GM12878 (cell line): ENCODE measurements at regions not wholly inside any gene's neighbourhood (a gene's known extent, or its start where the extent isn't known, plus 50 kb on each side); places are given as distances from the start of the nearest gene placed in this dataset.

Experiments used
- IKZF1 ChIP-seq: fragments of 450-650 bp; conservative IDR thresholded peaks from 2 replicates; pipeline ENCODE4 v1.6.1; 2017; ENCODE audit warnings: antibody characterized with exemption, mild to moderate bottlenecking
- TF ChIP-seq, protein P1 (sequence below), 3 experiments: IDR thresholded peaks in 2 of 3; conservative IDR thresholded peaks in 1 of 3; 2 replicates each; pipeline ENCODE4 v1.5.1; 2011; ENCODE audit warnings: low read depth in 3 of 3, low read length in 3 of 3, mild to moderate bottlenecking in 3 of 3, control low read depth in 2 of 3, moderate library complexity in 2 of 3, inconsistent platforms in 1 of 3, mixed read lengths in 1 of 3; ENCODE audit not compliant: control insufficient read depth in 2 of 3, insufficient read depth in 1 of 3; ENCODE audit errors: extremely low read depth in 1 of 3

DNA sequence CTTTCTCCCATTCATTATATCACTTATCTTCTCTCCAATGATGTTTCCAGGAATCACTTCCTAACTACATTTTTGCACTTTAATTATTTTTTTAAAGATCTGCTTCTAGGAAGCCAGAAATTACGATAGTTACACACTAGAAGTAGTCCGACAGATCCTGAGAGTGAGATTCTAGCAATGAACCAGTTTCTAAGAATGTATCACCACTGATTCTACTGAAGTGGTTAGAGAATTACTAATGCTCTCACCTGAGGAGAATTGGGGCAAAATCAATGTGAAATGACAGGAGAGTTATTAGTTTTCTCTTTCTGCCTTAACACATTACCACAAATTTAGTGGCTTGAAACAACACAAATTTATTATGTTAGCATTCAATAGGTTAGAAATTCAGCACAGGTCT is 241.2 kb downstream of the CASP12 start:
- no peak for TF ChIP-seq IKZF1
- TF ChIP-seq, protein P1, sequence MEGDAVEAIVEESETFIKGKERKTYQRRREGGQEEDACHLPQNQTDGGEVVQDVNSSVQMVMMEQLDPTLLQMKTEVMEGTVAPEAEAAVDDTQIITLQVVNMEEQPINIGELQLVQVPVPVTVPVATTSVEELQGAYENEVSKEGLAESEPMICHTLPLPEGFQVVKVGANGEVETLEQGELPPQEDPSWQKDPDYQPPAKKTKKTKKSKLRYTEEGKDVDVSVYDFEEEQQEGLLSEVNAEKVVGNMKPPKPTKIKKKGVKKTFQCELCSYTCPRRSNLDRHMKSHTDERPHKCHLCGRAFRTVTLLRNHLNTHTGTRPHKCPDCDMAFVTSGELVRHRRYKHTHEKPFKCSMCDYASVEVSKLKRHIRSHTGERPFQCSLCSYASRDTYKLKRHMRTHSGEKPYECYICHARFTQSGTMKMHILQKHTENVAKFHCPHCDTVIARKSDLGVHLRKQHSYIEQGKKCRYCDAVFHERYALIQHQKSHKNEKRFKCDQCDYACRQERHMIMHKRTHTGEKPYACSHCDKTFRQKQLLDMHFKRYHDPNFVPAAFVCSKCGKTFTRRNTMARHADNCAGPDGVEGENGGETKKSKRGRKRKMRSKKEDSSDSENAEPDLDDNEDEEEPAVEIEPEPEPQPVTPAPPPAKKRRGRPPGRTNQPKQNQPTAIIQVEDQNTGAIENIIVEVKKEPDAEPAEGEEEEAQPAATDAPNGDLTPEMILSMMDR (IDR thresholded peaks at IDR 0.05 in 2 of 3, conservative IDR thresholded peaks at IDR 0.05 in 1 of 3; ENCODE audit: control insufficient read depth in 2 of 3, extremely low read depth in 1 of 3, insufficient read depth in 1 of 3, low read depth in 3 of 3, low read length in 3 of 3): no peak
